MM.1S (cell line): ENCODE measurements at regions not wholly inside any gene's neighbourhood (a gene's known extent, or its start where the extent isn't known, plus 50 kb on each side); places are given as distances from the start of the nearest gene placed in this dataset.

Experiments used
- DNase-seq: peaks from one replicate; pipeline ENCODE4 v3.0.0-alpha.2; 2015
- H2AFZ ChIP-seq: fragments of 300-600 bp; sonication (generic); 2 replicates; pipeline ENCODE4 v1.6.0; 2016; ENCODE audit warnings: antibody characterized with exemption, low read length
- H3F3A ChIP-seq: fragments of 300-600 bp; sonication (generic); 2 replicates; pipeline ENCODE4 v1.6.1; 2016; ENCODE audit warnings: mild to moderate bottlenecking, antibody characterized with exemption, low read length, moderate library complexity, mixed read lengths; ENCODE audit not compliant: insufficient read depth
- H3K27ac ChIP-seq: fragments of 300-600 bp; sonication (generic); 2 replicates; pipeline ENCODE4 v1.5.1; 2016; ENCODE audit warnings: mild to moderate bottlenecking, low read length
- H3K27me3 ChIP-seq: fragments of 300-600 bp; sonication (generic); replicated peaks from 2 replicates; pipeline ENCODE4 v1.6.0; 2016; ENCODE audit warnings: low read length; ENCODE audit not compliant: insufficient read depth
- H3K36me3 ChIP-seq: fragments of 300-600 bp; sonication (generic); replicated peaks from 2 replicates; pipeline ENCODE4 v1.6.1; 2016; ENCODE audit warnings: mild to moderate bottlenecking, low read length, mixed read lengths; ENCODE audit not compliant: insufficient read depth
- H3K4me1 ChIP-seq: fragments of 300-600 bp; sonication (generic); 2 replicates; pipeline ENCODE4 v1.6.1; 2016; ENCODE audit warnings: low read length, mixed read lengths
- H3K4me2 ChIP-seq: fragments of 300-600 bp; sonication (generic); 2 replicates; pipeline ENCODE4 v1.6.0; 2016; ENCODE audit warnings: low read depth, low read length
- H3K4me3 ChIP-seq: fragments of 300-600 bp; sonication (generic); 2 replicates; pipeline ENCODE4 v1.5.1; 2016; ENCODE audit warnings: low read length, mixed read lengths
- H3K79me2 ChIP-seq: fragments of 300-600 bp; sonication (generic); 2 replicates; pipeline ENCODE4 v1.6.1; 2016; ENCODE audit warnings: mixed run types, low read length, mixed read lengths
- H3K9ac ChIP-seq: fragments of 300-600 bp; sonication (generic); 2 replicates; pipeline ENCODE4 v1.6.1; 2016; ENCODE audit warnings: low read length, mixed read lengths
- H3K9me2 ChIP-seq: fragments of 300-600 bp; sonication (generic); replicated peaks from 2 replicates; pipeline ENCODE4 v1.6.1; 2016; ENCODE audit warnings: mild to moderate bottlenecking, low read length, mixed read lengths; ENCODE audit not compliant: insufficient read depth
- H3K9me3 ChIP-seq: fragments of 300-600 bp; sonication (generic); replicated peaks from 2 replicates; pipeline ENCODE4 v1.6.1; 2016; ENCODE audit warnings: mild to moderate bottlenecking, low read length, mixed read lengths; ENCODE audit not compliant: insufficient read depth
- H4K20me1 ChIP-seq: fragments of 300-600 bp; sonication (generic); 2 replicates; pipeline ENCODE4 v1.6.1; 2016; ENCODE audit warnings: mild to moderate bottlenecking, low read length, moderate library complexity, mixed read lengths; ENCODE audit not compliant: insufficient read depth
- CTCF ChIP-seq: fragments of 300-600 bp; sonication (generic); IDR thresholded peaks from 2 replicates; pipeline ENCODE4 v1.5.1; 2016; ENCODE audit warnings: antibody characterized with exemption, low read length, mixed read lengths
- EZH2 ChIP-seq: fragments of 300-600 bp; sonication (generic); optimal IDR thresholded peaks from 2 replicates; pipeline ENCODE3; 2017; ENCODE audit warnings: low read depth, mild to moderate bottlenecking, antibody characterized with exemption, low read length, mixed read lengths
- EZH2phosphoT487 ChIP-seq: fragments of 300-600 bp; sonication (generic); IDR thresholded peaks from 2 replicates; pipeline ENCODE4 v1.6.1; 2018; ENCODE audit warnings: antibody characterized with exemption, low read length

GRCh38 chr6:53725791-53726575 is 60.4 kb upstream of the KLHL31 start:
- H3K9me3 ChIP-seq: no peaks in the 10 kb centered on the region
- no peaks in the 10 kb centered on the region for H3K9me2 ChIP-seq
- peak overlapping the region; percentile 20; the same call in 1 of the 2 replicates for H3K4me3 ChIP-seq
- H3K36me3 ChIP-seq: no peaks in the 10 kb centered on the region
- H3F3A ChIP-seq: no peaks in the 10 kb centered on the region
- no peaks in the 10 kb centered on the region for H4K20me1 ChIP-seq
- no peak overlapping the region for H2AFZ ChIP-seq
- DNase-seq: peak; percentile 77
- no peak overlapping the region for H3K27ac ChIP-seq
- no peaks in the 10 kb centered on the region for H3K4me1 ChIP-seq
- peak overlapping the region; percentile 31; the same call in 1 of the 2 replicates for H3K4me2 ChIP-seq
- H3K27me3 ChIP-seq: no peaks in the 10 kb centered on the region; the same call in 1 of the 2 replicates
- no peaks in the 10 kb centered on the region for H3K79me2 ChIP-seq
- no peak for TF ChIP-seq EZH2
- TF ChIP-seq CTCF: peak; percentile 94
- H3K9ac ChIP-seq: no peak overlapping the region

GRCh38 chr6:53724501-53724900 is 58.9 kb upstream of the KLHL31 start:
- DNase-seq: no peak
- no peak overlapping the region for H2AFZ ChIP-seq
- H3K27me3 ChIP-seq: no peaks in the 10 kb centered on the region; the same call in 1 of the 2 replicates
- no peak overlapping the region for H3K9ac ChIP-seq
- H3F3A ChIP-seq: no peaks in the 10 kb centered on the region
- peaks cover under 1% of the 10 kb centered on the region; the same call in 1 of the 2 replicates for H3K4me1 ChIP-seq
- TF ChIP-seq EZH2phosphoT487: no peak
- no peak for TF ChIP-seq CTCF
- no peak for TF ChIP-seq EZH2
- H3K9me3 ChIP-seq: no peaks in the 10 kb centered on the region
- H3K9me2 ChIP-seq: no peaks in the 10 kb centered on the region
- no peaks in the 10 kb centered on the region for H3K36me3 ChIP-seq
- no peaks in the 10 kb centered on the region for H4K20me1 ChIP-seq
- H3K27ac ChIP-seq: no peak overlapping the region
- no peaks in the 10 kb centered on the region for H3K79me2 ChIP-seq
- H3K4me2 ChIP-seq: no peak overlapping the region
- no peak overlapping the region for H3K4me3 ChIP-seq

- no peak overlapping the region for H3K4me3 ChIP-seq
- H3F3A ChIP-seq: no peaks in the 10 kb centered on the region
- peaks cover 5% of the 10 kb centered on the region; the same call in 1 of the 2 replicates for H3K4me1 ChIP-seq
- H3K9me3 ChIP-seq: no peaks in the 10 kb centered on the region
- no peak overlapping the region for H3K27ac ChIP-seq
- TF ChIP-seq CTCF (no peak), EZH2 (no peak), EZH2phosphoT487 (no peak)
- no peak overlapping the region for H3K9ac ChIP-seq
- no peaks in the 10 kb centered on the region for H3K79me2 ChIP-seq
- no peak overlapping the region for H2AFZ ChIP-seq
- no peaks in the 10 kb centered on the region for H3K9me2 ChIP-seq
- no peak overlapping the region for H3K4me2 ChIP-seq
- no peaks in the 10 kb centered on the region for H3K36me3 ChIP-seq
- no peaks in the 10 kb centered on the region; the same call in 1 of the 2 replicates for H3K27me3 ChIP-seq
- DNase-seq: no peak
- no peaks in the 10 kb centered on the region for H4K20me1 ChIP-seq
Measured at GRCh38 chr6:53723331-53723730, 57.8 kb upstream of the KLHL31 start.
